Gastroesophageal sphincter (tissue), 3 donors: ENCODE measurements at regions not wholly inside any gene's neighbourhood (a gene's known extent, or its start where the extent isn't known, plus 50 kb on each side); places are given as distances from the start of the nearest gene placed in this dataset.

Source experiments
- CTCF ChIP-seq, 4 experiments: fragments of 200-600 bp in 2 of 4; fragments of 450-650 bp in 2 of 4; sonication (generic) in 1 of 4; IDR thresholded peaks; one replicate each; pipeline ENCODE4 v1.5.1; 2017 to 2019; ENCODE audit warnings: antibody characterized with exemption in 4 of 4, mild to moderate bottlenecking in 2 of 4, moderate library complexity in 2 of 4
- POLR2AphosphoS5 ChIP-seq: sonication (generic); formaldehyde crosslinking; IDR thresholded peaks from one replicate; pipeline ENCODE4 v1.6.1; 2017; ENCODE audit warnings: antibody characterized with exemption

DNA sequence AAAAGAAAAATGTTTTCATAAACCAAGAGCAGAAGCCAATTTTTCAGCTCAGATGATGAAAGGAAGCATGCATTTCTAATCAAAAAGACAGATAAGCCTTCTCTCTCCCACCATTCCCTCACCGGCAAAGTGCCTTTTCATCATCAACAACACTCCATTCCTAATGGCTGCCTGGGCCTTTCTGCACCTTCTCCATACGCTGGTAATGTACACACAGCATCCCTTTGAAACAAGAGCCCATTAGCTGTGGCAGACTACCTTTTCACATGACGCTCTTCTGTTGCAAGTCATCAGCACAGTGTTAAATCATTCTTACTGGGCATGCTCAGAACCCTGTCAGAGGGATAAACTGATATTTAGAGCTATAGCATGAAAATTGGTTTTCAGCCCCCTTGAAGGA, 408.9 kb downstream of the MEIS1 start:
- TF ChIP-seq CTCF (IDR thresholded peaks at IDR 0.05) (no peak), POLR2AphosphoS5 (no peak)
